ENCODE measurements at regions not wholly inside any gene's neighbourhood (a gene's known extent, or its start where the extent isn't known, plus 50 kb on each side); places are given as distances from the start of the nearest gene placed in this dataset.

DNA sequence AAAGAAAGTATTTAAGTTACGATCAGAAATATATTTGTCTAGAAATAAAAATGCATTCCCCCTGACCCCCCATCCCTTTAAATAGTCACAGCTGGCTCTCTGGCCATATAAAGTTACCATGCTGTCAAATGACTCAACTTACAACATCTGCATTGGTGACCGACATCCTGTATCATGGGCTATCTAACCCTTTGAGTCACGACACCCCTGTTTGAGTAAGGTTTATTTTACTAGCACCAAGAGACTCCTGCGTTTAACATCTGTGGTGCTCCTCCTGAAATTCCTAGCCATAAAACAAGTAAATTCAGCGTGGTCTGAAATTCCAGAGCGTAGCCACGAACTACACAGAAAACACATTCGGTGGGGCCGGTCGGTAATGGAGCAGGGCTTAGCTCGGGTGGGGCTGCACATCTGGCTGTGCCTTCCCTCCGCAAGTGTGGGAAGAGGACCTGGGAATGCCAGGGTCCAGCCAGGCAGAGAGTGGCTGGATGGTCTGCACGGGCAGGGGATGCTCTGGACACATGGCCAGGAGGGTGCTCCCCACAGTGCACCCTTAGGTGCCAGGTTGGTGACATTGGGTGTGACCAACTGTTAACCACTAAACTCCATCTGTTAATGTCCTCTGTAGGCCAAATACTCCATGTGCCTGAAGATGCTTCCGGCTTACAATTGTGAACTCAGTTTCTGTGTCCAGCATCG, 53.0 kb upstream of the CLDN14 start:
- Histone ChIP-seq H3K36me3 (no peaks in the 10 kb centered on the region), H3K9me3 (no peaks in the 10 kb centered on the region), H3K4me1 (no peaks in the 10 kb centered on the region), H3K4me3 (no peak overlapping the region), H3K27ac (no peak overlapping the region), H3K27me3 (peaks cover 0 to 5% of the 10 kb centered on the region in 2 donors)
- DNase-seq (ENCODE audit: low spot score in 2 of 2), result no peak
- TF ChIP-seq POLR2A (IDR thresholded peaks at IDR 0.05), result no peak
- TF ChIP-seq, protein P1, sequence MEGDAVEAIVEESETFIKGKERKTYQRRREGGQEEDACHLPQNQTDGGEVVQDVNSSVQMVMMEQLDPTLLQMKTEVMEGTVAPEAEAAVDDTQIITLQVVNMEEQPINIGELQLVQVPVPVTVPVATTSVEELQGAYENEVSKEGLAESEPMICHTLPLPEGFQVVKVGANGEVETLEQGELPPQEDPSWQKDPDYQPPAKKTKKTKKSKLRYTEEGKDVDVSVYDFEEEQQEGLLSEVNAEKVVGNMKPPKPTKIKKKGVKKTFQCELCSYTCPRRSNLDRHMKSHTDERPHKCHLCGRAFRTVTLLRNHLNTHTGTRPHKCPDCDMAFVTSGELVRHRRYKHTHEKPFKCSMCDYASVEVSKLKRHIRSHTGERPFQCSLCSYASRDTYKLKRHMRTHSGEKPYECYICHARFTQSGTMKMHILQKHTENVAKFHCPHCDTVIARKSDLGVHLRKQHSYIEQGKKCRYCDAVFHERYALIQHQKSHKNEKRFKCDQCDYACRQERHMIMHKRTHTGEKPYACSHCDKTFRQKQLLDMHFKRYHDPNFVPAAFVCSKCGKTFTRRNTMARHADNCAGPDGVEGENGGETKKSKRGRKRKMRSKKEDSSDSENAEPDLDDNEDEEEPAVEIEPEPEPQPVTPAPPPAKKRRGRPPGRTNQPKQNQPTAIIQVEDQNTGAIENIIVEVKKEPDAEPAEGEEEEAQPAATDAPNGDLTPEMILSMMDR (IDR thresholded peaks at IDR 0.05), result no peak
- intact Hi-C loops (cut with DNase I; ENCODE audit: low total_unique reads), result no loop called here

DNA sequence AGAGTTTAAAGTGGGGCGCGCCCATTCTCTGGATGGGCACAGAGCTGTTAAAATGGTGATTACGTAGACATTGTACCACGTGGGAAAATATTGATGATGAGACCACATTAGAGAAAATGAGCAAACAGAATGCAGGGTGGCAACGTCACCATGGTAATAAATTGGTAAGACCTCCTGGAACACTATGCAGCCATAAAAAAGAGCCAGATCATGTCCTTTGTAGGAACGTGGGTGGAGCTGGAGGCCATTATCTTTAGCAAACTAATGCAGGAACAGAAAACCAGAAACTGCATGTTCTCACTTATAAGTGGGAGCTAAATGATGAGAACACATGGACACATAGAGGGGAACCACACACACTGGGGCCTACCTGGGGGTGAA, 53.5 kb upstream of the CLDN14 start:
- no peak for DNase-seq (ENCODE audit: low spot score in 2 of 2)
- intact Hi-C loops (cut with DNase I; ENCODE audit: low total_unique reads), result no loop called here
- H3K27me3 ChIP-seq, result peaks cover 0 to 5% of the 10 kb centered on the region in 2 donors

DNA sequence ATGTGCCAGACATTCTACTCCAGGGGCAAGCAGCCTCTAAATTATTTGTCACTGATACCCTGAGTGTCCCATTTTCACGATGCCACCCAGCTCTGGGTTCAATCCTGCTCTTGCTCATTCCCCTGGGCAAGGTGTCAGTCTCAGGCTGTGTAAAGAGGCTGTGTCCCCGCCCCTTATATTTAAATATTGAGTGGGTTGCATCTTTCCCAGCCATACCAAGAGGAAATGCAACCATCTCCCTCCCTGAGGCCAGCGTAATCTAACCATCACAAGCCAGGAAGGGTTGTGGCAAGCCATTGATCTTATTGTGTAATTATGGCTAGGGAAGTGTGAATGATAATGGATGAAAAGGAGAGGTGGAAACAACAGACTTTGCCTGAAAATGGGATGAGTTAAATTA, 54.7 kb upstream of the CLDN14 start:
- no peak for DNase-seq (ENCODE audit: low spot score in 2 of 2)
- H3K27me3 ChIP-seq, result peaks cover 0 to 5% of the 10 kb centered on the region in 2 donors
- intact Hi-C loops (cut with DNase I; ENCODE audit: low total_unique reads), result no loop called here

More for the DNA sequence above, 53.5 kb upstream of the CLDN14 start:
- H3K4me1 ChIP-seq, result no peaks in the 10 kb centered on the region
- no peaks in the 10 kb centered on the region for H3K9me3 ChIP-seq
- H3K27ac ChIP-seq, result no peak overlapping the region
- H3K36me3 ChIP-seq, result no peaks in the 10 kb centered on the region
- TF ChIP-seq POLR2AphosphoS5 (IDR thresholded peaks at IDR 0.05), result no peak
- no peak overlapping the region for H3K4me3 ChIP-seq

DNA sequence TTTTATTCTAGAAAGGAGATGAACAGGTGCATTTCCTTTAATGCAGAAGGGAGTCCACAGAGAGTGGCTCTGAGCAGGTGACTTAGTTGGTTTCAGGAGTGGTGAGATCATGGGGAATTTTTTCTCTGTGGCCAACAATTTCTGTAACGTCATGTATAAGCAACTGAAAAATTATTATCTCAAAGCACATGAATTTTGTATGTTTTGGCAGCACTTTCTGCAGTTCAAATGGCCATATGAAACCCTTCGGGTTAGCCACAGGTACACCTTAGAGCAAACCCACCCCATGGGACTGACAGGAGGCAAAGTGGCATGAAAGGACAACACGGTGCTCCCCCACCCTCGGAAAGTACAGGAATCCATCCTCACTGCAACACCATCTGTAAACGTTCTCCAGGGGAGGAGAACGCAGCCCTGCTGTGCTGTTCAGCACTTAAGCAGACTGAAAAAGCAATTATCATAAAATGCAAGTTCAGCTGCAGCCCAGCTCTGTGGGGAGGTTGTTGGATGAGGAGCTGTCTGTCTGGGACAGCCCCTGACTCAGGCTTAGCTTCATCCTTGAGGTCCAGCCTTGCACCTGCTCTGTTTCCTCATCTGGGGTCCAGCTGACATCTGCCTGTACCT, 55.8 kb upstream of the CLDN14 start:
- Histone ChIP-seq H3K36me3 (no peaks in the 10 kb centered on the region), H3K27me3 (peaks cover 0 to 5% of the 10 kb centered on the region in 2 donors), H3K9me3 (no peaks in the 10 kb centered on the region), H3K4me3 (no peak overlapping the region), H3K27ac (no peak overlapping the region), H3K4me1 (no peaks in the 10 kb centered on the region)
- no peak for DNase-seq (ENCODE audit: low spot score in 2 of 2)
- TF ChIP-seq POLR2A (IDR thresholded peaks at IDR 0.05) (no peak), POLR2AphosphoS5 (IDR thresholded peaks at IDR 0.05) (no peak)
- TF ChIP-seq, protein P1 (IDR thresholded peaks at IDR 0.05), result no peak
- intact Hi-C loops (cut with DNase I; ENCODE audit: low total_unique reads), result no loop called here

More for the DNA sequence above, 54.7 kb upstream of the CLDN14 start:
- Histone ChIP-seq H3K4me1 (no peaks in the 10 kb centered on the region), H3K4me3 (no peak overlapping the region), H3K9me3 (no peaks in the 10 kb centered on the region), H3K27ac (no peak overlapping the region), H3K36me3 (no peaks in the 10 kb centered on the region)
- TF ChIP-seq POLR2A (IDR thresholded peaks at IDR 0.05) (no peak), POLR2AphosphoS5 (IDR thresholded peaks at IDR 0.05) (no peak)
- TF ChIP-seq, protein P1 (IDR thresholded peaks at IDR 0.05), result no peak

DNA sequence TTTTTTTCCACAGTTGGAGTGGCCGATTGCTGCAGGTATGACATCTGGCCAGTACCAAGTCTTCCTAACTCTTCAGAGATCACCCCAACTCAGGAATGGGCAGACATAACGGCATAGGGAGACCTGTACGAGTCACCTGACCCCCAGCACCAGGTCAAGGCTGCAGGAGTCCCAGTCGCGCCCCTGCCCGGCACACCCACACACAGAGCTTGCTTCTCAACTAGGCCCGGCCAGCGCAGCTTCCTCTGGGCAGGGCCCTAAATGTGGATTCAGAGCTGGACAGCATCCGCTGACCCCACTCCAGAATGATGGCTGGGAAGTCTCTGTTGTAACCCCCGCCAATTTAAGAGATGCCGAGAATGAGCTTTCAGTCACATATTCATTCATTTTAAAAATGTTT, 58.8 kb upstream of the CLDN14 start:
- DNase-seq (ENCODE audit: low spot score in 2 of 2), result no peak
- intact Hi-C loops (cut with DNase I; ENCODE audit: low total_unique reads), result no loop called here
- Histone ChIP-seq H3K4me1 (no peaks in the 10 kb centered on the region), H3K27me3 (peaks cover 0 to 15% of the 10 kb centered on the region in 2 donors), H3K36me3 (no peaks in the 10 kb centered on the region), H3K4me3 (no peak overlapping the region), H3K9me3 (no peaks in the 10 kb centered on the region), H3K27ac (no peak overlapping the region)
- TF ChIP-seq POLR2A (IDR thresholded peaks at IDR 0.05) (no peak), POLR2AphosphoS5 (IDR thresholded peaks at IDR 0.05) (no peak)
- TF ChIP-seq, protein P1 (IDR thresholded peaks at IDR 0.05), result no peak
